Sigmoid colon (tissue), 6 donors: ENCODE measurements at regions not wholly inside any gene's neighbourhood (a gene's known extent, or its start where the extent isn't known, plus 50 kb on each side); places are given as distances from the start of the nearest gene placed in this dataset.
"Not testable (repeated sequence)": the region's sequence is repeated elsewhere in the genome, so short reads cannot be mapped to it uniquely, and the experiment has no call there.

Experiments
- DNase-seq: peaks from one replicate; pipeline ENCODE4 v3.0.0-alpha.2; 2019
- H3K27ac ChIP-seq, 4 donors: fragments of 200-600 bp; sonication (generic); one replicate each; pipeline ENCODE4 v1.5.1; 2016 to 2019; ENCODE audit warnings: mild to moderate bottlenecking in 1 of 4
- H3K27me3 ChIP-seq, 3 donors: fragments of 200-600 bp; sonication (generic); one replicate each; pipeline ENCODE4 v1.5.1; 2019; ENCODE audit warnings: mild to moderate bottlenecking in 1 of 3
- H3K36me3 ChIP-seq, 4 donors: fragments of 200-600 bp; sonication (generic); one replicate each; pipeline ENCODE4 v1.5.1; 2016 to 2019
- H3K4me1 ChIP-seq, 4 donors: fragments of 200-600 bp; sonication (generic); one replicate each; pipeline ENCODE4 v1.5.1; 2017 to 2019
- H3K4me3 ChIP-seq, 4 donors: fragments of 200-600 bp; sonication (generic); one replicate each; pipeline ENCODE4 v1.5.1; 2017 to 2019; ENCODE audit warnings: mild to moderate bottlenecking in 2 of 4, moderate library complexity in 1 of 4
- H3K9me3 ChIP-seq, 4 donors: fragments of 200-600 bp in 3 of 4; sonication (generic) in 3 of 4; one replicate each; pipeline versions ENCODE4 v1.5.1 to v1.6.1; 2013 to 2019
- EP300 ChIP-seq, 4 donors: sonication (generic); formaldehyde crosslinking; IDR thresholded peaks; one replicate each; pipeline ENCODE4 v1.6.1; 2017; ENCODE audit warnings: antibody characterized with exemption in 4 of 4
- POLR2A ChIP-seq, 2 donors: fragments of 450-650 bp; IDR thresholded peaks; one replicate each; pipeline ENCODE4 v1.6.1; 2016; ENCODE audit warnings: antibody characterized with exemption in 2 of 2, mild to moderate bottlenecking in 2 of 2, moderate library complexity in 2 of 2
- POLR2AphosphoS5 ChIP-seq, 4 donors: sonication (generic); formaldehyde crosslinking; IDR thresholded peaks; one replicate each; pipeline ENCODE4 v1.6.1; 2017; ENCODE audit warnings: antibody characterized with exemption in 4 of 4
- WGBS, 2 donors: extraction: QIAGEN DNeasy Blood & Tissue Kit; methylation state at CpG; one replicate each; pipeline ENCODE4 v1.1.7; 2013; 5-methylcytosine and 5-hydroxymethylcytosine counted together
- intact Hi-C: fragments of 100-400 bp; cut with DNase I; formaldehyde crosslinking; loops from one replicate; pipeline ENCODE4 v1.15.1; 2023
- TF ChIP-seq, protein P1 (sequence below), 4 experiments: fragments of 450-650 bp in 3 of 4; fragments of 200-600 bp in 1 of 4; IDR thresholded peaks; one replicate each; pipeline ENCODE4 v1.5.1; 2016 to 2019; ENCODE audit warnings: antibody characterized with exemption in 4 of 4, mild to moderate bottlenecking in 3 of 4, moderate library complexity in 2 of 4
- donor health status: healthy with polysubstance abuse.
- donor health status: healthy.

DNA sequence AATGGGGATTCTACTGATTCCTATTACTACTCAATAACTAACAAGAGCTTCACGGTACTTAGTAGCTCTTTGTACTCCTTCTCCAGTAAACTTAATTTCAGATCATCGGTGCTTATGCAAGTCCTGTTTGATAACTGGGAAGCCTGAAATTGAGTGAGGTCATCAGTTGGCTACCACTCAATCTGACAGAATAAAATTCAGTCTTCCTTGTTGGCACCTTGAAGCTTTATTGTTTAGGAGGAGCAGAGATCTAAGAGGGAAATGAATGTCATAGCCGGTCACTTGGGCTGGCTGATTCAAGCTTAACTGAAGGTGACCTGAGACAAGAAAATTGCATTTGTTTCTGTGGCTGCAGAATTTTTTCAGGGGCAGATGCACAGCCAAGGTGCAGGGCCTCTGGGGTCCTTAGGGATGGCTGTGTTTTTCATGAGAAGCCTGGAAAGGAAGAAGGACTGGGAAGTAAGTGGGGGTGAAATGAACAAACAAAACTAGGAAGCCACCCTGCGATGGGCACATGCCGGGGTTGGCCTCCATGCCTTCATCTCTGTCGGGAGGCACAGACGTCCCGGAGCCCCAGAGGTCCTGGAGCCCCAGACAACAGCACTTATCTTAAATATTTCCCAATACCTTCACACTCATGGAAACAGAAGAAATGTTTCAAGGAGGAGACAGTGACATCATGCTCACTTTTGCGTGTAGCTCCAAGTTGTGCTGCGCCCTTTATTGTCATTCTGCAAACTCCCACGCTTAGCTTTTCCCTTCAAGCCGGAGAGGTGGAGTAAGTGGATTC, 85.0 kb upstream of the KIF5B start:
- H3K4me1 ChIP-seq: peaks cover 0 to 5% (median 2%) of the 10 kb centered on the region in 4 donors

DNA sequence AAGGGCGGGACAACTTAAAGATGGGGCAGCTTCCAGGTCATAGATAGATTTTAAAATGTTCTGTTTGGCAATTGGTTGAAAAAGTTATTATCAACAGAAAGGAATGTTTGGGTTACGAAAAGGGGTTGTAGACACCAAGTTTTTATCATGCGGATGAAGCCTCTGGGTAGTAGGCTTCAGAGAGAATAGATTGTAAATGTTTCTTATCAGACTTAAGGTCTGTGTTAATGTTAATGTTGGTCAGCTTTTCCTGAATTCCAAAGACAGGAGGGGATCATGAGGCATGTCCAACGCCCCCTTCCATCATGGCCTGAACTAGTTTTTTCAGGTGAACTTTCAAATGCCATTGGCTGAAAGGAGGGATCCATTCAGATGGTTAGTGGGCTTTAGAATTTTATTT, 84.2 kb upstream of the KIF5B start:
- no peak overlapping the region for H3K27ac ChIP-seq

More for the DNA sequence above, 85.0 kb upstream of the KIF5B start:
- Histone ChIP-seq H3K4me3 (no peak overlapping the region), H3K9me3 (no peaks in the 10 kb centered on the region), H3K27ac (peak overlapping the region in 2 of 4 donors; percentile 24 to 49), H3K27me3 (no peaks in the 10 kb centered on the region), H3K36me3 (no peaks in the 10 kb centered on the region)
- DNase-seq: no peak
- intact Hi-C loops: no loop called here
- TF ChIP-seq, protein P1, sequence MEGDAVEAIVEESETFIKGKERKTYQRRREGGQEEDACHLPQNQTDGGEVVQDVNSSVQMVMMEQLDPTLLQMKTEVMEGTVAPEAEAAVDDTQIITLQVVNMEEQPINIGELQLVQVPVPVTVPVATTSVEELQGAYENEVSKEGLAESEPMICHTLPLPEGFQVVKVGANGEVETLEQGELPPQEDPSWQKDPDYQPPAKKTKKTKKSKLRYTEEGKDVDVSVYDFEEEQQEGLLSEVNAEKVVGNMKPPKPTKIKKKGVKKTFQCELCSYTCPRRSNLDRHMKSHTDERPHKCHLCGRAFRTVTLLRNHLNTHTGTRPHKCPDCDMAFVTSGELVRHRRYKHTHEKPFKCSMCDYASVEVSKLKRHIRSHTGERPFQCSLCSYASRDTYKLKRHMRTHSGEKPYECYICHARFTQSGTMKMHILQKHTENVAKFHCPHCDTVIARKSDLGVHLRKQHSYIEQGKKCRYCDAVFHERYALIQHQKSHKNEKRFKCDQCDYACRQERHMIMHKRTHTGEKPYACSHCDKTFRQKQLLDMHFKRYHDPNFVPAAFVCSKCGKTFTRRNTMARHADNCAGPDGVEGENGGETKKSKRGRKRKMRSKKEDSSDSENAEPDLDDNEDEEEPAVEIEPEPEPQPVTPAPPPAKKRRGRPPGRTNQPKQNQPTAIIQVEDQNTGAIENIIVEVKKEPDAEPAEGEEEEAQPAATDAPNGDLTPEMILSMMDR (IDR thresholded peaks at IDR 0.05): no peak
- peak in 1 of 4 donors; percentile 10 for TF ChIP-seq POLR2AphosphoS5 (IDR thresholded peaks at IDR 0.05)
- 23 to 65% methylated on average over 12 of the region's 12 CpGs for WGBS, 2 donors

DNA sequence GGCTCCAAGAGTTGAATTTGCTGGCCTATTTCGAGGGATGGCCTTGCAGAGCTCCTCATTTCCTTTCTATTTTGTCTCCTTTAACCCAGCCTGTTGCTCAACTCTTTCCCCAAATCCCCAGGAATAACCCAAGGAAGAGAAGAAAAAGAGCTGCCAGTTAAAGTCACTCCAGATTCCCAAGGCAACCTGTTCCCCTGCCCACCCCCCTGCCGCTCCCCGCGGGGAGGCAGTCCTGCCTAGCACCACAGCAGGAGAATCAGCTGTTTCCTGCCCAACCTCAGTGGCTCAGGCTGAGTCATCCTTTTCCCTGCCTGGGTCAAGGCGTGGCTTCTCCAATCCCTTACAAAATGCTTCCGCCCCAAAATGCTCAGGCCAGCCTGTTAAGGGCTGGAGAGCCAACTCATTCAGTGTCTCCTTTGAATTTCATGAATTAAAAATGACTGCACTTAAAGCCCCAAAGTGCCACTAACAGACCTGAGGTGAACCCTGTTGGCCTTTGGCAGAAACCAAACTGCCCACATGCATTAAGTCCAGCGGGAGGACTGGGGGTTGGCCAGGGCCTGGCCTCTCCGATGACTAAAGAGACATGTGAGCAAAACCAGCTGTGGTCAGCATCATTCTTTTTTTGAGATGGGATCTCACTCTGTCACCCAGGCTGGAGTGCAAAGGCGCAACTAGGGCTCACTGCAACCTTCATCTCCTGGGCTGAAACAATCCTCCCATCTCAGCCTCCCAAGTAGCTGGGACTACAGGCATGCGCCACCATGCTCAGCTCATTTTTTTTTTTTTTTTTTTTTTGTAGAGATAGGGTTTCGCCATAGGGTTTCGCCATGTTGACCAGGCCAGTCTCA, 83.2 kb upstream of the KIF5B start:
- Histone ChIP-seq H3K4me1 (peaks cover 0 to 5% (median 2%) of the 10 kb centered on the region in 4 donors), H3K9me3 (no peaks in the 10 kb centered on the region), H3K36me3 (no peaks in the 10 kb centered on the region), H3K4me3 (no peak overlapping the region), H3K27ac (peak overlapping the region; percentile 13 to 75 (median 33)), H3K27me3 (no peaks in the 10 kb centered on the region)
- TF ChIP-seq POLR2AphosphoS5 (IDR thresholded peaks at IDR 0.05): peak in 3 of 4 donors; percentile 23 to 74 (median 32)
- TF ChIP-seq, protein P1 (IDR thresholded peaks at IDR 0.05): no peak
- 37 to 45% methylated on average over 12 of the region's 12 CpGs for WGBS, 2 donors
- intact Hi-C loops: no loop called here
- DNase-seq: peak; percentile 89

More for the DNA sequence above, 84.2 kb upstream of the KIF5B start:
- DNase-seq: no peak
- 79 to 91% methylated on average over 4 of the region's 4 CpGs for WGBS, 2 donors
- no peaks in the 10 kb centered on the region for H3K9me3 ChIP-seq
- H3K36me3 ChIP-seq: no peaks in the 10 kb centered on the region
- intact Hi-C loops: no loop called here
- TF ChIP-seq, protein P1 (IDR thresholded peaks at IDR 0.05): no peak
- TF ChIP-seq EP300 (IDR thresholded peaks at IDR 0.05) (no peak), POLR2AphosphoS5 (IDR thresholded peaks at IDR 0.05) (no peak), POLR2A (IDR thresholded peaks at IDR 0.05) (no peak)
- no peak overlapping the region for H3K4me3 ChIP-seq
- no peaks in the 10 kb centered on the region for H3K27me3 ChIP-seq
- H3K4me1 ChIP-seq: peaks cover 0 to 5% (median 2%) of the 10 kb centered on the region in 4 donors

DNA sequence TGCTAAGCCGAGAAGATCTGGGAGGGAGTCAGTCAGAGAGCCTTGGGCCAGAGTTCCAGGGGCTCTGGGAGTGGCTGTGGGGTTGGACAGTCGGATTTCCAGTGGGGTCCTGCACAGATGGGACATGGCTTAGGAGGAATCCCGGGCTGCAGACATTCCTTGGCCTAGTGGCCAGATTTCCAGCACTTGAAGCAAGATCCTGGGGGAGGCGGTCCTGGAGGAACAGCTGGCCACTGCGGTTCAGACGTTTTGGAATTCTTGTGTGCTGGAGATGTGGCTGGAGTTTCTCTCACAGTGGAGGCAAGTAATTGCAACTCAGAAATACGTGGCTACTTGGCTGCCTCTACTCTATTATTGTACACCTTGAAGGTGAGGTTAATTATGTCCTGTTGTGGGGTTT, 80.7 kb upstream of the KIF5B start:
- H3K36me3 ChIP-seq, H3K4me1 ChIP-seq, H3K27ac ChIP-seq, H3K9me3 ChIP-seq, H3K4me3 ChIP-seq, H3K27me3 ChIP-seq, intact Hi-C loops: not testable (repeated sequence)
- peak; percentile 70 for DNase-seq
- 48 to 59% methylated on average over 7 of the region's 7 CpGs for WGBS, 2 donors

DNA sequence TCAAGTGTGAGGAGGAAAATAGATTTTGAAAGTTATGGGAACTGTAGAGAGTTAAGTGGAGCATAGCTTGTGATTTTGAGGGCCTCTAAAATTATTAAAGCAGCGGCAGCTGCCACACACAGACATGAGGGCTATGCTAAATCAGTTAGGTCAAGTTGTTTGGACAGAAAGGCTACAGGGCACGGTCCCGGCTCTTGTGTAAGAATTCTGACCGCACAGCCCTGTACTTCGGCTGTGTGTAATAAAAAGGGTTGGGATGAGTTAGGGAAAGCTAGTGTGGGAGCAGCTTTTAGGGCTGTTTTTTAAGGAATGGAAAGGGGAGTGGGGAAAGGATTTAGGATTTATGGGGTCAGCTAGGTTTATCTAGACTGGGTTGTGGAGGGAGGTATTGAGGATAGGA, 79.6 kb upstream of the KIF5B start:
- H3K9me3 ChIP-seq, H3K36me3 ChIP-seq, H3K27me3 ChIP-seq, H3K4me1 ChIP-seq, H3K4me3 ChIP-seq, H3K27ac ChIP-seq, intact Hi-C loops, DNase-seq: not testable (repeated sequence)
- WGBS, 2 donors: 75 to 92% methylated on average over 5 of the region's 5 CpGs
